NOMO-1 treated with dmso at 0.1 percent for 144 hours (cell line): ENCODE measurements at regions not wholly inside any gene's neighbourhood (a gene's known extent, or its start where the extent isn't known, plus 50 kb on each side); places are given as distances from the start of the nearest gene placed in this dataset.
"Not testable (repeated sequence)": the region's sequence is repeated elsewhere in the genome, so short reads cannot be mapped to it uniquely, and the experiment has no call there.

Experiments used
- DNase-seq: peaks from one replicate; lab custom pipeline; 2025; ENCODE audit not compliant: unreplicated experiment; lab: John Stamatoyannopoulos, UW

DNA sequence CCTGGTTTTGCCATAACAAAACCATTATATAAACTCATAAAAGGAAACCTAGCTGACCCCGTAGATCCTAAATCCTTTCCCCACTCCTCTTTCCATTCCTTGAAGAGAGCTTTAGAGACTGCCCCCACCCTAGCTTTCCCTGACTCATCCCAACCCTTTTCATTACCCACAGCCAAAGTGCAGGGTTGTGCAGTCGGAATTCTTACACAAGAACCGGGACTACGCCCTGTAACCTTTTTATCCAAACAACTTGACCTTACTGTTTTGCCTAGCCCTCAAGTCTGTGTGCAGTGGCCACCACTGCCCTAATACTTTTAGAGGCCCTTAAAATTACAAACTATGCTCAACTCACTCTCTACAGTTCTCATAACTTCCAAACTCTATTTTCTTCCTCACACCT lies 116.0 kb upstream of the PTPN13 start:
- DNase-seq: not testable (repeated sequence)

DNA sequence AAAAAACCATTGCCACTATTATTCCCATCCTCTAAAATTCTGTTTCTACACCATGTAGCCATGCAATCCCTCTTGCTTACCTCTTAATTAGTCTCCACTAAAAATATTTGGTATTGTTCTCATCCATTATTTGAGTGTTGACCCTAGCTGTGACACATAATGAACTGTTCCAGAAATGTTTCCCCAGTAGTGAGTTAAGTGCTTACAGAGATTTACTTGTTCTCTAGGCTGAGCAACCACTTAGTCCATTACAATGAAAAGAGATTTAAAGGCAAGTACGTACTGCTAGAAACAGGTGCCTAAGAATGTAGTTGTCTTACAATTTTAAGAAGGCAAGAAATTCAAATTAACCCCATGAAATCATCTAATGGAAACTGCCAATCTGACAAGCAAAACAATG lies 112.7 kb upstream of the PTPN13 start:
- no peak for DNase-seq

DNA sequence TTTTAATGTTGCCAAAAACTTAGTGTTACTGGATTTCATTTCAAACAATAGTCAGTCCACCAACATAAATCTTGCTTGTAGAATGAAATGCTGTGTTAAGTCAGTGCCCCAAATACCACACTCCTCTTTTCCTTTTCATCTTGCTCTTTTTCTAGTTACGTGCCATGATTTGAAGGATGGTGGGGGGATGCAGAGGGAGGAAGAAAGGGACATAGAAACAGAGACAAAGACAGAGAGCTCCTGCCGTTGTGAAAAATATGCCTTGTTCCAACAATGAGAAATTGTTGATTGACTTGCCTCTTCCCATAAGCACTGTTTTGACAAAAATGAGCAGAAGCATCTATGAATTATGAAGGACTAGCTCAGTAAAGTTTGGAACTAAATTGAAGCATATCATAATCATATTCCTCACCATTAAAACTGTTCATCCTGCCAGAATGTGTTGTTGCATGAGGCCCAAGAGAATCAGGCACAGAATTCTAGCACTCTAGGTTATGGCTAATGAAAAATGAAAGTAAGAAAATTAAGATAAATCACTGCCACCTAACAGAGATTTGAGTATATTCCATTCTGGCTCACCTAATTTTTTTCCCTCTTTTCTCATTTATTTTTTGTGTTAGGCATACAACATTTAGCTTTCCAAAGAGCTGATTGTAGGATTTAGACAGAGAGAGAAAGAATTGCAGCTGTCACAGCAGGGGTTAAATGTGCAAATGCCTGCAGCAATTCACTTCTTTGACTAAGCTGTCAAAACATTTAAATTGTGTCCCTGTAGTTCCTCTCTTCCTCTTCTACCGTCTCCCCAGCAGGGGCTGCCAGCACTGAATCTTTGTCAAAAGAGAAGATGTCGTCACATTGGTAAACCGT lies 111.6 kb upstream of the PTPN13 start:
- DNase-seq: peak; percentile 62

DNA sequence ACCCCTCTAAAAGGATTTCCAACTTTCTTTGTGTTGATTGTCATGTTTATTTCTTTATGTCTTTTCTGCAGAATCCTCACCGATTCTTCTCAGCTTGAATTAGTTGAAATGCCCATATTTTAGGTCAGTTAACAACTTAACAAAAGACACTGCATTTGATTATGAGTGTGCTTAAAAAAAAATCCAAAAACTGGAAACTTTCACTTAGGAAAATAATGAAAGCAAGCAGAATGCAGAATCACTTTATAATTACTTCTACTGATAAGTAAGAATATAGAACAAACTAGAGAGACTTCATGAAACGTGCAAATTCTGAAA lies 111.0 kb upstream of the PTPN13 start:
- no peak for DNase-seq

DNA sequence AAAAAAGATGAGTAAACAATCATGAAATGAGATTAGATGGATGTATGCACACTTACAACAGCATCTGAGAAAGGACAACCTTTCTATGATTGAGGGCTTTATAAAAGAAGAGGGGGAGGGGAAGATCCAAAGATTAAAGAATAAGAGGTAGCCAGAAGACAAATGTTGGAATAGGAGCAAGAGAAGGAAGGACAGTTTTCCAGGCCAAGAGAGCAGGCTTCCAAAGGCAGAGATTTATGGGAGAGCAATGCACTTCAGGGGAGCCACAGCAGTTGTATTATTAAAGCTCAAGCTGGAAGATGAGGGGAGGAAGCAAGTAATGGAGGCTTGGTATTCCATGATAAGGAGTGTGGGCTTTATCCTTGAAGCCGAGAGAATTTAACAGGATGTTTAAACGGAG lies 110.3 kb upstream of the PTPN13 start:
- no peak for DNase-seq

DNA sequence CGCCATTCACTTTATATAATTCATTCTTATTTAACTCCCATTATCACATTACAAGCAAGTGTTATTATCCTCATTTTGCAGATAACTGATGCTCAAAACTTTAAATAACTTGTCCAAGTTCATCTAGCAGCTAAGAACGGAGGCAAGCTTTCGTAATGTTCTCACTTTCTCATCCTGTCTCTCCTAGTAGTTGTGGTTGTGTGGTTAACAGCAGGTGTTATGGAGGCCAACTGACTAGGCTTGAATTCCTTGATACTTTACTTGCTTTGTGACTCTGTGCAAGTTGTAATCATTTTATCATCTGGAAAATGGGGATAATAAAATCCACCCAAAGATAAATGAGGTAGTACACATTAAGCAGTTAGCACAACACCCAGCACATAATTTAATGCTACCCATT lies 109.9 kb upstream of the PTPN13 start:
- no peak for DNase-seq

DNA sequence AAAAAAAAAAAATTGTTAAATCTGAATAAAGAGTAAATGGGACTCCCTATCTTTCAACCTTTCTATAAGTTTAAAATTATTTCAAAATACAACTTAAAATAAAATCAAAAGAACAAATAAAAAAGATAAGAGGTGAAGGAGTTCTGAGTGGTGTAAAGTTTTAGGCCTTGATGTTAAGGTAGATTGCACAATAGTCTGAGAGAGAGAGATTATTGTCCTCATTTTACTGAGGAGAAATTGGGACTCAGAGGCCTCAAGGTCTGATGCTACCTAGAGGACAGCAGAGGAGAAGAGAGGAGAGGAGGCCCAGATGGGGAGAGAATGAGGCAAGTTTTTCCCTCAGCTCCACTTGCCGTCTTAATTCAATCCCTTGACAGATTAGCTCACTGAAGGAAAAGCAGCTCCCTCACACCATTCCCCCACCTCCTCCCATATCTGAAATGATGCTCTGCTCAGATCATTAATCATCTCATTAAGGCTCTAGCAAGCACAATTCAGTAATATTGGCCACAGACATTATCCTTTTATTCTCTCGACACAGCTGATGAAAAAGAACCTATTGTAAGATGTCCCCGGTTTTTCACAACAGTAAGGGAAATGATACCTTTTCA lies 106.3 kb upstream of the PTPN13 start:
- DNase-seq: no peak

DNA sequence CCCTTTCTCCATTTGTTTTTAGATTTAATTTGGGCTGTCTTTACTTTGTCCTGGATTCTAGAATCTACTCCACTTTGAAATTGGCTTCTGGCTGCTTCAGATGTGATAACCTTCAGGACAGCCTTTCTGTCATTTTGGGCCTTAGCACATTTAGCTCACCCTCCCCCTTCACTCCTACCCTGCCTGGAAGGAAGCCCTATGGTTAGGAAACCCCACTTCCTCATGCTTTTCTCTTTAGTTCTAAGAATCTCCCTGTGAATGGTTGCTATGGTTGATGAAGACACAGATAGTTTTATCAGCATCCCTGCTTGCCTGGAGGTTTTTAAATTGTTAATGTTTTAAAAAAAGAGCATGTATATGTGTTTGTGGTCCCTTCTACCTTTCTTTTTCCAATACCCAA lies 100.7 kb upstream of the PTPN13 start:
- peak; percentile 62 for DNase-seq

DNA sequence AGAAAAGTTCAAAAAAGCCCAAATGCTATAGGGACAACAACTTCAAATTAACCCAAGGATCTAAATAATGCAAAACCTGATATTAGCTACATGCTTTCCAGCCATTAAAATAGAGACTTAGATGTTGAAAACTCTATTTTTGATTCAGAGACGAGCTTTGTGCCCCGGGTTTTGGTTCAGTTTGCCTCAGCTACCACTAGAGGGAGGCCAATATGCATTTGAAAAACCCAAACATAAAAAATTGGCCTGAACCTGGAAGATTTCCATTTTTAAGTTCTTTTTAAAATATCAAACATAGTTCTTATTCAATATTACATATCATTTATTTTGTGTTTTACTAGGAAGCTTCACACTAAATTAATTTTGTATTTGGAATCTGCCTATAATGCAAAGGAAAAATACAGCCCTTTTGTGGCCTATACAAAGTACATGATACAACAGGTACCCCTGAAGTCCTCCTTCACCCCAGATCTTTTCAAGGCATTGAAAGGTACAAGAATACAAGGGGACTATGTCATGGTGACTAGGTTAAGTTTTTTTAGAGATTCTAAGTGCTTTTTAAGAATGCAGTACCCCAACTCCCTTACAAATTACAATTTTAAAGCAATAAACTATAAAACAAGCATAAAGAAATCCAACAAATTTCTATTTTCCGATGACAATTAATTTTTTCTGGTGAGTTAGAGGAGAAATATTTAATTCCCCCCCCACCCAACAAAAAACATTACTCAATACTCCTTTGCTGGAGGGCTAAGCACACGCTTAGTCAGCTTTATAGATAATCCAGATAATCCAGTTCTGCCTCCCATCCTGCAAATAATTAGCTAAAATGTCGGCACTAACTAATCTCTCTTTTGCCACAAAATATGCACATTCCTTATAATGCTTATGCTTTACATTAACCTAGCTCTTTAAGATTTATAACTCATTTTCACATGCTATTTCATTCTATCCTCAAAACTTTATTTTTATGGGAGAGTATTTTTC lies 97.7 kb upstream of the PTPN13 start:
- DNase-seq: no peak

DNA sequence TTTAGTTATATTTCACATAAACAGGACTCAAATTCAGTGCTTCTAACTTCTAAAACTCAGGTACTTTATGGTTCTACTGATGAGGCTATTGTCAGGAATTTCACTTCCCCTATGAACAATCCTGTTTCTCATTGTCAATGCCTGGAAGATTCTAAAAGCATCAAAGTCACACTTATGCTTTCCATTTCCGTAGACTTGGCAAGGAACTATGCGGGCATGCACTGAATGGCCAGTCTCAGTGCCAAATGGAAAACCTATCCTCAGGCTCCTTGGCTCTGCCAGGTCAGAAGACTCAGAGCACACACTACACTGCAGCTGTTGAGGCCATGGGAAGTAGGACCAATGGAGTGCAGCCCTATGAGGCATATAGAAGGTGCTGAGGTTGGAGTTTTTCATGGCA lies 97.0 kb upstream of the PTPN13 start:
- DNase-seq: no peak

DNA sequence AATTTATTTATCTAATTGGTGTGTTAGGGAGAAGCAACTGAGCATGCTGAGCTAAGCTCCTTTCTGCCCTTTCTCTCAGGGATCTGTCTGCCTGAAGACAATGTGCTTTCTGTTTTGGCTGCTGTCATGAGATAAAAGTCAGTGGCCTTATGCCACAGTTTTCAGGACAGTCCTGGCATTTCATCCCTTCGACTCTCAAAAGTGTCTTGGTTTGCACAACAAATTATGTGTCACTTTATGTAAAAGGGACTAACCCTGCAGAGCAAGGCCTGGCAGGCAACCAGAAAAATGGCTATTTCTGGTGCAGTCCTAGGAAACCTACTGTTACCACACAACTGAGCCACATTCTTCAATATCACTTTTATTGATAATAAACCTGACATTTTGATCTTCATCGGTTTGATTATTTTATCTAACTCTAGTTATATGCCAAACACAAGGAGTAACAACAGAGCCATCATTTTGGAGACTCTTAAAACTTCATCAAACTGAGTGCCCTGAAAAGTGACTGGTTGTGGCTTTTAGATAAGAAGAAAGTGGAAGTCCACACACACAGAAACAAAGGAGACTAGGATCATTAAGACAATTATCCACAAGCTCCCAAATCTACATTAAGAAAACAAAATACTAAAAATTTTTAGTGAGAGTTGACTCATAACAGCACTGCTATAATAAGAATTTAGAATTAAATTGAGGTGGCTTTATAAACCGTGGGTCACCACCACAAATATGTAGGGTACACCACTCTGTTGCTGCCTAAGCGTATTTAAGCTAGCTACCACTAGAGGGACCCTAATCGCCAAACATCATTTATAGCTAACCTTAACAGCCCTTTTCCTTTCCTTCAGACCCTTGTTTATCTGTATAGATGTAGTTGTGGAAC lies 95.9 kb upstream of the PTPN13 start:
- DNase-seq: peak; percentile 24

DNA sequence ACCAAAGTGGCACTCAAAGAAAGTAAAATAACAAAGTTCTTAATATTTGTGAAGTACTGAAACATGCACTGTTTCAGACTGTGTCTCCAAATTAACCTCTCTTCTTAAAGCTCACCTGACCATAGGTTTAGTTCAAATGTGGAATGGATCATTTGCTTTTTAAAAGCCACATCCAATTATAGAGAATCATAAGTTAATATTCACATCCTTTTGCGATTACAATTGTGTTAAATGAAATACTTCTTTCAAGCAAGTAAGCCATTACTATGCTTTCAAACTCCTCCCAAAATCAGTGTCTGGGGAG lies 95.3 kb upstream of the PTPN13 start:
- no peak for DNase-seq

DNA sequence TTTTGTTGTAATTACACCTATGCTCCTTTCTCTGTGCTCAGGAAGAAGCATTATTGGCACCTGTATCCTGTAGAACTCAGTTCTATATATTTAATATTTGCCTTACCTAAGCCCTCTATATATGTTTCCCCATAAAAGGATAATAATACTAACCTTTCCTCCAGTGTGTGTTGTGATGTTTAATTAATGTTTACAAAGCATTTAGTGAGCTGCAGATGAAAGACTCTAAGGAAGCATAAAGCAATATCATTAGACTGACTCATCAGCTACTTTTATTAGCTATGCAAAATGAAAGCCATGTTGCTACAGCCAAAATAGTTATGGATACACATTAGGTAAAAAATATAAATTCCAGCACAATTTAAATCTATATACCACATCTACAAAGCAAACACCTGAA lies 93.6 kb upstream of the PTPN13 start:
- no peak for DNase-seq

DNA sequence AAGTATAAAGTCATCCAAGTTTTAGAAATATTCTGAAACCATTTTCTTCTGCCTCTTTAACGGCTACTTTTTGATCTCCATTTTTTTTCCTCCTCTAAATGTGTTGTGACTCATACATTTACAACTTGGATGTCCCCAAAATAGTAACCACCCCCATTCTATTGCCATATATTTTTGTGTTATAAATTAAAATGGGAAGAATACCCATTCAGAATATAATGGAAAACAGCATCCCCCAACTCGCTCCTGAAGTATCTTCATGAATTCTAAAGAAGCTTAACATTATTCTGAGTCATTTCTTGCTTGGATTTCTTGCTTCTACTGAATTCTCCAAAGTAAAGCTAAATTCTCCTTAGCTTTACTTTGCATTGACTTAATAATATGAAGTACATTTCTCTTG lies 92.0 kb upstream of the PTPN13 start:
- DNase-seq: no peak

DNA sequence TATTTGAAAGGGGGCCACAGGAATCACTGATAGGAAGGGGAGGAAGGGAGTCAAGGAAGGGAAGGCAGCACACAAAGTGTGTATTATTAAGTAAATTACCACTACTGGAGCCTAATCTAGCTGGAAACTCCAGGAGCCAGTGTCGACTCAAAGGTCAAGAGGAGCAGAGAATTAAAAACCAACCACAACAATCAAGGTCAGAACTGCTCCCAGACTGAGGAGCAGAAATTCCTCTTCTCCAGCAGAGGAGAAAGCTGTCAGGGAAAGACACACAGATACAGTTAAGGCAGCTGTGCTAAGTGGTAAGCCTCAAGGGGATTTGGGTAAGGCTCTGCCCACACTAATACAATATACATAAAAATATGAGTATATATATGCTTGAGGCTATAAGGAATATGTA lies 87.5 kb upstream of the PTPN13 start:
- no peak for DNase-seq

DNA sequence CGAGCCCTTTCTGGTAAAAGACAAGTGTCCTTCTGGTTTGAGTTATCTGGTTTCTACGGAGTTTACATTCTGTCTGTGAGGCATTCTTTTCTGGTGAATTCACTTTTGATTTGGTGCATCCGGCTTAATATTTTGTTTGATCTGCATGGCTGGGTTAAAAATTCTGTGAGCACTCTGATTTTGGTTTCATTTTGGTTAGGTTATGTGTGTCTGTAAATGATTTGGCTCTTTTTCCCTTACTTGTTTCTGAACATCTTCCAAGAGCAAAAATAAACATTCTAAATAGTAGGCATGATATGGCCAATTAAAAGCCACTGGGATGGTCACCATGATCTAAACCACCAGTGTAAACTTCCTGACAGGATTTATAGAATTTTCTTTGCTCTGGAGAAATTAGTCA lies 85.7 kb upstream of the PTPN13 start:
- no peak for DNase-seq

DNA sequence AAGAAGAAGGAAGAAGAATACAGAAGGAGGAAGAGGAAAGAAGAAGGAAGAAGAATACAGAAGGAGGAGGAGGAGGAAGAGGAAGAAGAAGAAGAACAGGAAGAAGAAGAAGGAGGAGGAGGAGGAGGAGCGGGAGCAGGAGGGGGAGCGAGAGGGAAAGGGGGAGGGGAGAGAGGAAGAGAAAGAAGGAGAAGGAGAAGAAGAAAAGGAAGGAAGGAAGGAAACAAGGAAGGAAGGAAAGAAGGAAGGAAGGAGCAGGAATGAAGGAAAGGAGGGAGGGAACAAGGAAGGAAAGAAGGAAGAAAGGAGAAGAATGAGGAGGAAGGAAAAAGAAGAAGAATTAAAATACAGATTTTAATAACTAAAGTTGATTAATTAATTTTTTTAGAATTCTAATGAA lies 82.5 kb upstream of the PTPN13 start:
- no peak for DNase-seq

DNA sequence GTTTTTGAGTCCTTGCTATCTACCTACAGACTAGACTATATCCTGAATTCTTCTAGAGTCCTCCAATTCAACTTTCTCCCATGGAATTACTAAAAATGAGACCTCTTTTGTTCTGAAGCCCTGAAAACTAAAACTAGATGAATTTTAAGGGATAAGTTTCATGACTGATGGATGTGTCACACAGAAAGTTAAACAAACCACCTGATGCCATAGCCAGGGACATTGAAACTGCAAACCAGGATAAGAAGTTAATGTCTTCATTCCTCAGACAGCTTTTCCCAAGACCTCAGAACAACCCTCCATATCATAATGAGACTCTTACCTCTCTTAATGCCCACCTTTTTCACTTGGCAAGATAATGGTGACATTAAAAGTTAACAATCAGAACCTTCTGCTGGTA lies 81.5 kb upstream of the PTPN13 start:
- no peak for DNase-seq

DNA sequence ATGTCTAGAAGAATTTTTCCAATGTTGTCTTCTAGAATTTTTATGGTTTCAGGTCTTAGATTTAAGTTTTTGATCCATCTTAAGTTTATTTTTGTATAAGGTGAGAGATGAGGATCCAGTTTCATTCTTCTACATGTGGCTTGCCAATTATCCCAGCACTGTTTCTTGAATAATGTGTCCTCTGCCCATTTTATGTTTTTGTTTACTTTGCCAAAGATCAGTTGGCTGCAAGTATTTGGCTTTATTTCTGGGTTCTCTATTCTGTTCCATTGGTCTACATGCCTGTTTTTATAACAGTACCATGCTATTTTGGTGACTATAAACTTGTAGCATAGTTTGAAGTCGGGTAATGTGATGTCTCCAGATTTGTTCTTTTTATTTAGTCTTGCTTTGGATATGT lies 78.2 kb upstream of the PTPN13 start:
- DNase-seq: not testable (repeated sequence)

DNA sequence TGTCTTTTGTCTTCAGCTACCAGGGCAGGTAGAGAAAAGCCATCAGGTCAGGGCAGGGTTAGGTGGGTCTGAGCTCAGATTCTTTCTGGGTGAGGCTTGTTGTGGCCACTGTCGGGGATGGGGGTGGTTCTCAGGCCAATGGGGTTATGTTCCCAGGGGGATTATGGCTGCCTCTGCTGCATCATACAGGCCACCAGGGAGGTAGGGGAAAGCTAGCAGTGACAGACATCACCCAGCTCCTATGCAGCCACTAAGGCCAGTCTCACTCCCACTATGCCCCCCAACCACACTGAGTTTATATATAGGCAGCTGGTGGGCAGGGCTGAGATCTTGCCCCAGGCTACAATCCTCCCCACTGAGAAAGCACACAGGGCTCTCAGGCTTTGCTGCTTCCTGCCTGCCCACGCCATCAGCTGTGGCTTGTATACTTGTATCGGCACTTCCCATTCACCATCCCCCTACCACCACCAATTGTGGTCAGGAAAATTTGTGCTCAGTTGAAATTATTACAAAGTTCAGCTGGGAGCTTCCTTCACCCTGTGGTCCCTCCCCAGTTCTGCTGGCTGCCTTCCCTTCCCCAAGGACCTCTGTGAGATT lies 72.6 kb upstream of the PTPN13 start:
- no peak for DNase-seq

DNA sequence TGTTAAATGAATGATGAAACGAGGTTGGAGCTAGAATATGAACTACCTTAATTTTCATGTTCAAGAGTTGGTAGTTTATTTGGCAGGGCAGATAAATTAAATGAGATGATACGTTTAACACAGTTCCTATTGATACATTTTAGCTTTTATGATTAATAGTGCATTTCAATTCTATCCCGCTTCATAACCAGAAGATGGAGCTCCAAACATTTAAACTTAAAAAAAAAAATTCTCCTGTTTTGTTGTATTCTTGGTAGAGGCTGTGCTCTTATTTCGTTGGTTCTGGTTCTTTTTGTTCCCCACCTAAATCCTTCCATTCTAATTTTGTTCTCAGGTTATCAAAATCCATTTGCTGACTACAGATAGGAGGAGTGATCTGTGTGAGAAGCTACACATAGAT lies 71.8 kb upstream of the PTPN13 start:
- peak; percentile 16 for DNase-seq
